Fibroblast of pulmonary artery (primary cell): ENCODE measurements at regions not wholly inside any gene's neighbourhood (a gene's known extent, or its start where the extent isn't known, plus 50 kb on each side); places are given as distances from the start of the nearest gene placed in this dataset.

Experiments
- DNase-seq: peaks from one replicate; pipeline ENCODE4 v3.0.0-alpha.2; 2010; ENCODE audit warnings: low read depth
- H3K4me3 ChIP-seq: replicated peaks from 2 replicates; pipeline ENCODE4 v1.5.1; 2011; ENCODE audit warnings: low read depth, mild to moderate bottlenecking, control low read depth, low read length, moderate library complexity
- CTCF ChIP-seq: IDR thresholded peaks from 2 replicates; pipeline ENCODE4 v1.5.1; 2011; ENCODE audit warnings: mild to moderate bottlenecking, control low read depth, low read length, inconsistent platforms; ENCODE audit errors: missing control alignments

GRCh38 chr6:50276771-50277261, 227.1 kb upstream of the DEFB112 start:
- no peak for DNase-seq
- TF ChIP-seq CTCF: no peak

GRCh38 chr6:50277774-50278173, 228.0 kb upstream of the DEFB112 start:
- TF ChIP-seq CTCF: no peak
- no peak overlapping the region for H3K4me3 ChIP-seq
- DNase-seq: no peak

More at GRCh38 chr6:50276771-50277261, 227.1 kb upstream of the DEFB112 start:
- no peak overlapping the region for H3K4me3 ChIP-seq

- no peak for DNase-seq
- no peak for TF ChIP-seq CTCF
Observed at GRCh38 chr6:50278663-50279062, 228.9 kb upstream of the DEFB112 start.

GRCh38 chr6:50285735-50286134, 236.0 kb upstream of the DEFB112 start:
- no peak for DNase-seq
- TF ChIP-seq CTCF: no peak
- H3K4me3 ChIP-seq: no peak overlapping the region

More at GRCh38 chr6:50278663-50279062, 228.9 kb upstream of the DEFB112 start:
- H3K4me3 ChIP-seq: no peak overlapping the region

- DNase-seq: no peak
- H3K4me3 ChIP-seq: no peak overlapping the region
- TF ChIP-seq CTCF: no peak
Observed at GRCh38 chr6:50288241-50288640, 238.5 kb upstream of the DEFB112 start.

GRCh38 chr6:50288881-50289280, 239.2 kb upstream of the DEFB112 start:
- no peak overlapping the region for H3K4me3 ChIP-seq
- no peak for DNase-seq
- no peak for TF ChIP-seq CTCF

GRCh38 chr6:50289366-50289765, 239.6 kb upstream of the DEFB112 start:
- no peak overlapping the region for H3K4me3 ChIP-seq
- no peak for DNase-seq
- TF ChIP-seq CTCF: no peak
